B cell (primary cell): ENCODE measurements at regions not wholly inside any gene's neighbourhood (a gene's known extent, or its start where the extent isn't known, plus 50 kb on each side); places are given as distances from the start of the nearest gene placed in this dataset.

Source experiments
- EZH2 ChIP-seq: IDR thresholded peaks from 2 replicates; pipeline ENCODE4 v1.6.1; 2012; ENCODE audit warnings: borderline replicate concordance, low read depth, mild to moderate bottlenecking, moderate library complexity, low read length; ENCODE audit not compliant: insufficient read depth, poor library complexity, severe bottlenecking
- TF ChIP-seq, protein P1 (sequence below): fragments of 200-600 bp; IDR thresholded peaks from one replicate; pipeline ENCODE4 v1.8.0; 2022; ENCODE audit warnings: antibody characterized with exemption, mild to moderate bottlenecking

DNA sequence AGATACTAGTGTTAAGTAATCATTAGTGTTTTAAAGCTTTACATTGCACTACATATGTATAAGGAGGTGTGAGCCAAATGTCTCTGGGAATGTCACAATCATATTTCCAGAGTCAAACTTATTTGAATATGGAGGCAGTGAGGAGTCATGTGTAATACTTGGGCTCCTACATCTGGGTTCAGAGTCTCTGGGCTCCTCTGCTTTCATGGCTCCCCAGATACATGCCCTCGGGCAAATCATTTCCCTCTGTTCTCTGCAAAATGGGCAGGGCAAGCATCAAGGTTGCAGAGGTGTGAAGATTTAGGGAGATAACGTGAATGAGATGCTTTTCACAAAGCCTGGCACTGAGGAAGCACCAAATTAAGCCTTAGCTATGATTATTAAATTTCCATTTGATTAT, 138.3 kb upstream of the SGK1 start:
- TF ChIP-seq, protein P1, sequence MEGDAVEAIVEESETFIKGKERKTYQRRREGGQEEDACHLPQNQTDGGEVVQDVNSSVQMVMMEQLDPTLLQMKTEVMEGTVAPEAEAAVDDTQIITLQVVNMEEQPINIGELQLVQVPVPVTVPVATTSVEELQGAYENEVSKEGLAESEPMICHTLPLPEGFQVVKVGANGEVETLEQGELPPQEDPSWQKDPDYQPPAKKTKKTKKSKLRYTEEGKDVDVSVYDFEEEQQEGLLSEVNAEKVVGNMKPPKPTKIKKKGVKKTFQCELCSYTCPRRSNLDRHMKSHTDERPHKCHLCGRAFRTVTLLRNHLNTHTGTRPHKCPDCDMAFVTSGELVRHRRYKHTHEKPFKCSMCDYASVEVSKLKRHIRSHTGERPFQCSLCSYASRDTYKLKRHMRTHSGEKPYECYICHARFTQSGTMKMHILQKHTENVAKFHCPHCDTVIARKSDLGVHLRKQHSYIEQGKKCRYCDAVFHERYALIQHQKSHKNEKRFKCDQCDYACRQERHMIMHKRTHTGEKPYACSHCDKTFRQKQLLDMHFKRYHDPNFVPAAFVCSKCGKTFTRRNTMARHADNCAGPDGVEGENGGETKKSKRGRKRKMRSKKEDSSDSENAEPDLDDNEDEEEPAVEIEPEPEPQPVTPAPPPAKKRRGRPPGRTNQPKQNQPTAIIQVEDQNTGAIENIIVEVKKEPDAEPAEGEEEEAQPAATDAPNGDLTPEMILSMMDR = no peak
- TF ChIP-seq EZH2 = no peak
